Prostate gland (tissue), 2 donors: ENCODE measurements at regions not wholly inside any gene's neighbourhood (a gene's known extent, or its start where the extent isn't known, plus 50 kb on each side); places are given as distances from the start of the nearest gene placed in this dataset.

Experiments
- CTCF ChIP-seq, 4 experiments: fragments of 200-600 bp in 2 of 4; fragments of 450-650 bp in 2 of 4; sonication (generic) in 2 of 4; IDR thresholded peaks; 1 replicate in 3 of 4; 2 replicates in 1 of 4; pipeline ENCODE4 v1.5.1; 2016 to 2019; ENCODE audit warnings: antibody characterized with exemption in 4 of 4, mild to moderate bottlenecking in 2 of 4, moderate library complexity in 2 of 4
- POLR2A ChIP-seq: fragments of 450-650 bp; IDR thresholded peaks from one replicate; pipeline ENCODE4 v1.6.1; 2016; ENCODE audit warnings: antibody characterized with exemption, mild to moderate bottlenecking
- POLR2AphosphoS5 ChIP-seq: sonication (generic); formaldehyde crosslinking; IDR thresholded peaks from one replicate; pipeline ENCODE4 v1.6.1; 2017; ENCODE audit warnings: antibody characterized with exemption

- TF ChIP-seq POLR2A (no peak), CTCF (IDR thresholded peaks at IDR 0.05) (no peak), POLR2AphosphoS5 (no peak)
Observed at GRCh38 chr4:24252121-24252520, 332.2 kb downstream of the DHX15 start.
